H1 (cell line): ENCODE measurements at regions not wholly inside any gene's neighbourhood (a gene's known extent, or its start where the extent isn't known, plus 50 kb on each side); places are given as distances from the start of the nearest gene placed in this dataset.

Experiments used
- TF ChIP-seq, protein P1 (sequence below): IDR thresholded peaks from 2 replicates; pipeline ENCODE4 v1.6.1; 2012; ENCODE audit warnings: low read length, inconsistent platforms

GRCh38 chr6:2565499-2565898 is 185.2 kb downstream of the MYLK4 start (continued):
- TF ChIP-seq, protein P1, sequence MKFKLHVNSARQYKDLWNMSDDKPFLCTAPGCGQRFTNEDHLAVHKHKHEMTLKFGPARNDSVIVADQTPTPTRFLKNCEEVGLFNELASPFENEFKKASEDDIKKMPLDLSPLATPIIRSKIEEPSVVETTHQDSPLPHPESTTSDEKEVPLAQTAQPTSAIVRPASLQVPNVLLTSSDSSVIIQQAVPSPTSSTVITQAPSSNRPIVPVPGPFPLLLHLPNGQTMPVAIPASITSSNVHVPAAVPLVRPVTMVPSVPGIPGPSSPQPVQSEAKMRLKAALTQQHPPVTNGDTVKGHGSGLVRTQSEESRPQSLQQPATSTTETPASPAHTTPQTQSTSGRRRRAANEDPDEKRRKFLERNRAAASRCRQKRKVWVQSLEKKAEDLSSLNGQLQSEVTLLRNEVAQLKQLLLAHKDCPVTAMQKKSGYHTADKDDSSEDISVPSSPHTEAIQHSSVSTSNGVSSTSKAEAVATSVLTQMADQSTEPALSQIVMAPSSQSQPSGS = no peak
